WI38 (cell line): ENCODE measurements at regions not wholly inside any gene's neighbourhood (a gene's known extent, or its start where the extent isn't known, plus 50 kb on each side); places are given as distances from the start of the nearest gene placed in this dataset.

Source experiments
- H3K4me3 ChIP-seq: 2 replicates; pipeline ENCODE4 v1.5.1; 2011; ENCODE audit warnings: low read depth, mild to moderate bottlenecking, control low read depth, low read length
- TF ChIP-seq, protein P1 (sequence below): IDR thresholded peaks from 2 replicates; pipeline ENCODE4 v1.5.1; 2012; ENCODE audit warnings: low read depth, mild to moderate bottlenecking, control low read depth, low read length

GRCh38 chr18:71020342-71021029 lies 731.6 kb downstream of the SOCS6 start:
- no peak overlapping the region for H3K4me3 ChIP-seq
- TF ChIP-seq, protein P1, sequence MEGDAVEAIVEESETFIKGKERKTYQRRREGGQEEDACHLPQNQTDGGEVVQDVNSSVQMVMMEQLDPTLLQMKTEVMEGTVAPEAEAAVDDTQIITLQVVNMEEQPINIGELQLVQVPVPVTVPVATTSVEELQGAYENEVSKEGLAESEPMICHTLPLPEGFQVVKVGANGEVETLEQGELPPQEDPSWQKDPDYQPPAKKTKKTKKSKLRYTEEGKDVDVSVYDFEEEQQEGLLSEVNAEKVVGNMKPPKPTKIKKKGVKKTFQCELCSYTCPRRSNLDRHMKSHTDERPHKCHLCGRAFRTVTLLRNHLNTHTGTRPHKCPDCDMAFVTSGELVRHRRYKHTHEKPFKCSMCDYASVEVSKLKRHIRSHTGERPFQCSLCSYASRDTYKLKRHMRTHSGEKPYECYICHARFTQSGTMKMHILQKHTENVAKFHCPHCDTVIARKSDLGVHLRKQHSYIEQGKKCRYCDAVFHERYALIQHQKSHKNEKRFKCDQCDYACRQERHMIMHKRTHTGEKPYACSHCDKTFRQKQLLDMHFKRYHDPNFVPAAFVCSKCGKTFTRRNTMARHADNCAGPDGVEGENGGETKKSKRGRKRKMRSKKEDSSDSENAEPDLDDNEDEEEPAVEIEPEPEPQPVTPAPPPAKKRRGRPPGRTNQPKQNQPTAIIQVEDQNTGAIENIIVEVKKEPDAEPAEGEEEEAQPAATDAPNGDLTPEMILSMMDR: no peak

- TF ChIP-seq, protein P1: no peak
- no peak overlapping the region for H3K4me3 ChIP-seq
These were observed 730.0 kb downstream of the SOCS6 start for GRCh38 chr18:71018816-71019215.

DNA sequence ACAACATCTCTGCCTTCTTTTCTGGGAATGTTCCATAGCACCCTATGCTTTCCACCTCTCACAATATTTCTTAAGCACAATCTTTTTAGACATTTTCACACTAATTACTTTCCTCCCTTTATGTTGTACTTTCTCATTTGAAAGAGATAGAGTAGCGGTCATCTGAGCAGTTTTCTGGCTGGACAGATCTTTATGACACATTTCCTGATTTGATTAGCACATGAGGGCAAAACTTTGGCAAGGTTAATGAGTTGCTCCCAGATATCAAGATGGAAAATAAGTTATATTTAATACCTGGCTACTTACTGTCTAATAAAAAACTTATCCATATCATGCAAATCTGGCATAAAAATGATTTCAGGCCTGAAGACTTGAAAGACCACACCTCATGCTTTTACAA lies 723.9 kb downstream of the SOCS6 start:
- TF ChIP-seq, protein P1: no peak
- no peak overlapping the region for H3K4me3 ChIP-seq

- TF ChIP-seq, protein P1: no peak
- H3K4me3 ChIP-seq: no peak overlapping the region
These were observed 722.5 kb downstream of the SOCS6 start for GRCh38 chr18:71011389-71011788.

- no peak overlapping the region for H3K4me3 ChIP-seq
- TF ChIP-seq, protein P1: no peak
These were observed 719.4 kb downstream of the SOCS6 start for GRCh38 chr18:71008257-71008656.

- TF ChIP-seq, protein P1: no peak
- no peak overlapping the region for H3K4me3 ChIP-seq
These were observed 712.8 kb downstream of the SOCS6 start for GRCh38 chr18:71001597-71001996.

DNA sequence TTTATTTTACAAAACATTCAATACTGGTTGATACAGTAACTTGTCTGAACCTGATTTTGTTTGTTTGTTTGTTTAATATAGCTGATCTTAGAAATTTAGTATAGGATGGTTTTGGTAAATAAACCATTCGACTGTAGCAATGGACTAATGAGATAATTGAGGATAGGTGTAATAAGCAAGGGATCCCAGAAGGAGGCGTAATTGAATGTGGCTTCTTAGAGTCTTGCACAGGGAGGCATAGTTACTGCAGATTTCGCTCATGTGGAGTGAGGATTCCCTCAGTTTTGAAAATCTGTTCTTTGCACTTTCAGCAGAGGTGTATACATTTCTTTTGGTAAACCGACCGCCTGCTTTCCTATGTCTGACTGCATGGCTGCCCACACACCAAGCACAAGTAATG lies 709.6 kb downstream of the SOCS6 start:
- H3K4me3 ChIP-seq: no peak overlapping the region
- TF ChIP-seq, protein P1: no peak
